Lower lobe of right lung (tissue), 2 donors: ENCODE measurements at regions not wholly inside any gene's neighbourhood (a gene's known extent, or its start where the extent isn't known, plus 50 kb on each side); places are given as distances from the start of the nearest gene placed in this dataset.
"Not testable (repeated sequence)": the region's sequence is repeated elsewhere in the genome, so short reads cannot be mapped to it uniquely, and the experiment has no call there.

Experiments used
- ATAC-seq, 2 donors: fragments of 200-7000 bp; cut with Tn5 transposase; one replicate each; pipeline ENCODE4 v1.9.1; 2020 to 2022; ENCODE audit warnings: mild to moderate bottlenecking in 2 of 2, moderate library complexity in 2 of 2
- DNase-seq: peaks from one replicate; pipeline ENCODE4 v3.0.0-alpha.2; 2020
- H3K27ac ChIP-seq: fragments of 200-600 bp; one replicate; pipeline ENCODE4 v1.8.0; 2022
- H3K27me3 ChIP-seq: fragments of 200-600 bp; one replicate; pipeline ENCODE4 v1.8.0; 2022; ENCODE audit warnings: low read depth
- H3K36me3 ChIP-seq: fragments of 200-600 bp; one replicate; pipeline ENCODE4 v1.8.0; 2022; ENCODE audit warnings: mild to moderate bottlenecking
- H3K4me1 ChIP-seq: fragments of 200-600 bp; one replicate; pipeline ENCODE4 v1.8.0; 2022
- H3K4me3 ChIP-seq: fragments of 200-600 bp; one replicate; pipeline ENCODE4 v1.8.0; 2022; ENCODE audit warnings: mild to moderate bottlenecking
- H3K9me3 ChIP-seq: fragments of 200-600 bp; one replicate; pipeline ENCODE4 v1.8.0; 2022
- intact Hi-C: fragments of 100-400 bp; cut with DNase I; formaldehyde crosslinking; loops from one replicate; pipeline ENCODE4 v1.11.0; 2022
- TF ChIP-seq, protein P1 (sequence below): fragments of 200-600 bp; IDR thresholded peaks from one replicate; pipeline ENCODE4 v1.8.0; 2022; ENCODE audit warnings: antibody characterized with exemption, mild to moderate bottlenecking
- donor health status: DM: no; HTN: yes; CAD: no; lungs with severe emphysema.

- Histone ChIP-seq H3K36me3 (no peaks in the 10 kb centered on the region), H3K4me3 (no peak overlapping the region), H3K4me1 (no peaks in the 10 kb centered on the region), H3K27ac (no peak overlapping the region), H3K9me3 (no peaks in the 10 kb centered on the region), H3K27me3 (no peaks in the 10 kb centered on the region)
- TF ChIP-seq, protein P1, sequence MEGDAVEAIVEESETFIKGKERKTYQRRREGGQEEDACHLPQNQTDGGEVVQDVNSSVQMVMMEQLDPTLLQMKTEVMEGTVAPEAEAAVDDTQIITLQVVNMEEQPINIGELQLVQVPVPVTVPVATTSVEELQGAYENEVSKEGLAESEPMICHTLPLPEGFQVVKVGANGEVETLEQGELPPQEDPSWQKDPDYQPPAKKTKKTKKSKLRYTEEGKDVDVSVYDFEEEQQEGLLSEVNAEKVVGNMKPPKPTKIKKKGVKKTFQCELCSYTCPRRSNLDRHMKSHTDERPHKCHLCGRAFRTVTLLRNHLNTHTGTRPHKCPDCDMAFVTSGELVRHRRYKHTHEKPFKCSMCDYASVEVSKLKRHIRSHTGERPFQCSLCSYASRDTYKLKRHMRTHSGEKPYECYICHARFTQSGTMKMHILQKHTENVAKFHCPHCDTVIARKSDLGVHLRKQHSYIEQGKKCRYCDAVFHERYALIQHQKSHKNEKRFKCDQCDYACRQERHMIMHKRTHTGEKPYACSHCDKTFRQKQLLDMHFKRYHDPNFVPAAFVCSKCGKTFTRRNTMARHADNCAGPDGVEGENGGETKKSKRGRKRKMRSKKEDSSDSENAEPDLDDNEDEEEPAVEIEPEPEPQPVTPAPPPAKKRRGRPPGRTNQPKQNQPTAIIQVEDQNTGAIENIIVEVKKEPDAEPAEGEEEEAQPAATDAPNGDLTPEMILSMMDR, result no peak
- no peak for ATAC-seq
- intact Hi-C loops, result no loop called here
- DNase-seq, result no peak
Observed at GRCh38 chr14:58981840-58982239, 206.6 kb upstream of the DAAM1 start.

DNA sequence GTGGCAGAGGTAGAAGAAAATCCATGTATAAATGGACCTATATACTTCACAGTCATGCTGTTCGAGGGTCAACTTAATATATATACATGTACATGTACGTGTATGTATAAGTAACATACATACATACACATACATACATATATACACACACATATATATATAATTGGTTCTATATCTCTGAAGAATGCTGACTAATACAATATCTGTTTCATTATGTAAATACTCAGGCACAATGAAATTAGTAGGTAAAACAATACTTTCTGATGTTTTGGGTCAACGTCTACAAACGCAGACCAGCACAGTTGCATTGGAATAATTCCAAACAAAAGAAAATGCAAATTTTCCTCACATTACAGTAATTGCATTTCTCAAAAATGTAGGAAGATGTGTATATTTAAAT, 202.7 kb upstream of the DAAM1 start:
- intact Hi-C loops, result no loop called here

GRCh38 chr14:58987591-58987990, 200.9 kb upstream of the DAAM1 start:
- Histone ChIP-seq H3K4me1 (no peaks in the 10 kb centered on the region), H3K36me3 (no peaks in the 10 kb centered on the region), H3K27me3 (no peaks in the 10 kb centered on the region), H3K4me3 (no peak overlapping the region), H3K27ac (no peak overlapping the region), H3K9me3 (no peaks in the 10 kb centered on the region)
- TF ChIP-seq, protein P1, result no peak
- DNase-seq, result no peak
- intact Hi-C loops, result no loop called here
- no peak for ATAC-seq

More for the DNA sequence above, 202.7 kb upstream of the DAAM1 start:
- no peak for ATAC-seq
- H3K27ac ChIP-seq, result no peak overlapping the region
- DNase-seq, result no peak
- TF ChIP-seq, protein P1, result no peak
- H3K4me1 ChIP-seq, result no peaks in the 10 kb centered on the region
- no peaks in the 10 kb centered on the region for H3K27me3 ChIP-seq
- no peaks in the 10 kb centered on the region for H3K36me3 ChIP-seq
- no peaks in the 10 kb centered on the region for H3K9me3 ChIP-seq
- no peak overlapping the region for H3K4me3 ChIP-seq

GRCh38 chr14:58992935-58993334, 195.5 kb upstream of the DAAM1 start:
- Histone ChIP-seq H3K9me3 (no peaks in the 10 kb centered on the region), H3K36me3 (no peaks in the 10 kb centered on the region), H3K4me3 (no peak overlapping the region), H3K4me1 (no peaks in the 10 kb centered on the region), H3K27me3 (no peaks in the 10 kb centered on the region), H3K27ac (no peak overlapping the region)
- intact Hi-C loops, result no loop called here
- DNase-seq (no peak), ATAC-seq (no peak)
- TF ChIP-seq, protein P1, result no peak

- H3K4me3 ChIP-seq, result no peak overlapping the region
- TF ChIP-seq, protein P1, result no peak
- DNase-seq, result no peak
- no peak for ATAC-seq
- no peak overlapping the region for H3K27ac ChIP-seq
- no peaks in the 10 kb centered on the region for H3K4me1 ChIP-seq
- no peaks in the 10 kb centered on the region for H3K36me3 ChIP-seq
- no peaks in the 10 kb centered on the region for H3K9me3 ChIP-seq
- intact Hi-C loops, result no loop called here
- no peaks in the 10 kb centered on the region for H3K27me3 ChIP-seq
Observed at GRCh38 chr14:58994130-58994529, 194.3 kb upstream of the DAAM1 start.

- DNase-seq (no peak), ATAC-seq (no peak)
- H3K4me1 ChIP-seq, result no peaks in the 10 kb centered on the region
- H3K27me3 ChIP-seq, result no peaks in the 10 kb centered on the region
- intact Hi-C loops, result no loop called here
- no peaks in the 10 kb centered on the region for H3K36me3 ChIP-seq
- H3K27ac ChIP-seq, result no peak overlapping the region
- no peaks in the 10 kb centered on the region for H3K9me3 ChIP-seq
- TF ChIP-seq, protein P1, result no peak
- no peak overlapping the region for H3K4me3 ChIP-seq
Observed at GRCh38 chr14:59004012-59004411, 184.5 kb upstream of the DAAM1 start.

GRCh38 chr14:59006179-59006578, 182.3 kb upstream of the DAAM1 start:
- H3K27me3 ChIP-seq, H3K36me3 ChIP-seq, intact Hi-C loops, DNase-seq, H3K9me3 ChIP-seq, ATAC-seq, H3K27ac ChIP-seq, H3K4me1 ChIP-seq, H3K4me3 ChIP-seq: not testable (repeated sequence)
